Nephron progenitor cell (in vitro differentiated cells): ENCODE measurements at regions not wholly inside any gene's neighbourhood (a gene's known extent, or its start where the extent isn't known, plus 50 kb on each side); places are given as distances from the start of the nearest gene placed in this dataset.

Experiments used
- DNase-seq: peaks from one replicate; pipeline ENCODE4 v3.0.0; 2021
- H3K27ac Mint-ChIP-seq: 2 replicates; pipeline ENCODE4 v1.8.0; 2021; ENCODE audit warnings: mild to moderate bottlenecking, moderate library complexity, mixed read lengths
- H3K27me3 Mint-ChIP-seq: 2 replicates; pipeline ENCODE4 v1.8.0; 2021; ENCODE audit warnings: mild to moderate bottlenecking, low read depth, mixed read lengths; ENCODE audit not compliant: poor library complexity
- H3K36me3 Mint-ChIP-seq: 2 replicates; pipeline ENCODE4 v1.8.0; 2021; ENCODE audit warnings: low read depth, mixed read lengths
- H3K4me1 Mint-ChIP-seq: 2 replicates; pipeline ENCODE4 v1.8.0; 2021; ENCODE audit warnings: mixed read lengths
- H3K4me3 Mint-ChIP-seq: 2 replicates; pipeline ENCODE4 v1.8.0; 2021; ENCODE audit warnings: mild to moderate bottlenecking, moderate library complexity, mixed read lengths
- H3K9me3 Mint-ChIP-seq: 2 replicates; pipeline ENCODE4 v1.8.0; 2021; ENCODE audit warnings: mild to moderate bottlenecking, moderate library complexity, mixed read lengths
- CTCF ChIP-seq: fragments of 200-600 bp; sonication (generic); IDR thresholded peaks from 2 replicates; pipeline ENCODE4 v1.5.0; 2021; ENCODE audit warnings: antibody characterized with exemption

- no peak for DNase-seq
- no peak overlapping the region for H3K4me3 Mint-ChIP-seq
- no peaks in the 10 kb centered on the region for H3K4me1 Mint-ChIP-seq
- peaks cover 3% of the 10 kb centered on the region for H3K9me3 Mint-ChIP-seq
- H3K36me3 Mint-ChIP-seq: no peaks in the 10 kb centered on the region
- no peaks in the 10 kb centered on the region for H3K27me3 Mint-ChIP-seq
- no peak for TF ChIP-seq CTCF
- H3K27ac Mint-ChIP-seq: no peak overlapping the region
These were observed 175.4 kb upstream of the GBE1 start for GRCh38 chr3:81936817-81937216.

DNA sequence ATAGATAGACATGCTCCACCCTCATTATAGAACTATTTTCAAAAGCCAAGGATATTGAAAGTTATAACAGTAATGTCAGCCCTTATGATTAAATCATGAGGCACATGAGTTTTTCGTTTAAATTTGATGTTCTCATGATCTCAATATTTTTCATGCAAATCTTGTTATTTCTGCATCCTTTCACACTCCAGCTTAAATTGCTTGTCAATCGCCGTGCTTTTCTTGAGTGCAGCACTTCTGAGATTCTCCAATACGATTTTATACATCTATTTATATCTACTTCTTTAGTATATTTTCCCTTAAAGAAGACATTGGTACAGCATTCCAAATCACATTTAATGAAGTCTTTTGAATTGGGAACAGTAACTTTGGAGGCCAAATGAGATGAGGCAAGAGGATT, 171.2 kb upstream of the GBE1 start:
- TF ChIP-seq CTCF: no peak
- no peak overlapping the region for H3K27ac Mint-ChIP-seq
- H3K9me3 Mint-ChIP-seq: no peaks in the 10 kb centered on the region
- no peaks in the 10 kb centered on the region for H3K27me3 Mint-ChIP-seq
- H3K4me3 Mint-ChIP-seq: no peak overlapping the region
- H3K4me1 Mint-ChIP-seq: no peaks in the 10 kb centered on the region
- no peaks in the 10 kb centered on the region for H3K36me3 Mint-ChIP-seq
- no peak for DNase-seq

- no peaks in the 10 kb centered on the region for H3K36me3 Mint-ChIP-seq
- no peak for DNase-seq
- H3K27ac Mint-ChIP-seq: no peak overlapping the region
- H3K9me3 Mint-ChIP-seq: no peaks in the 10 kb centered on the region
- H3K27me3 Mint-ChIP-seq: no peaks in the 10 kb centered on the region
- TF ChIP-seq CTCF: no peak
- no peaks in the 10 kb centered on the region for H3K4me1 Mint-ChIP-seq
- no peak overlapping the region for H3K4me3 Mint-ChIP-seq
These were observed 170.1 kb upstream of the GBE1 start for GRCh38 chr3:81931265-81932251.

GRCh38 chr3:81929697-81930096, 168.3 kb upstream of the GBE1 start:
- H3K36me3 Mint-ChIP-seq: no peaks in the 10 kb centered on the region
- DNase-seq: no peak
- H3K27me3 Mint-ChIP-seq: no peaks in the 10 kb centered on the region
- no peak overlapping the region for H3K4me3 Mint-ChIP-seq
- H3K27ac Mint-ChIP-seq: no peak overlapping the region
- TF ChIP-seq CTCF: no peak
- no peaks in the 10 kb centered on the region for H3K4me1 Mint-ChIP-seq
- no peaks in the 10 kb centered on the region for H3K9me3 Mint-ChIP-seq

- Mint-ChIP-seq H3K36me3 (no peaks in the 10 kb centered on the region), H3K9me3 (no peaks in the 10 kb centered on the region), H3K4me3 (no peak overlapping the region), H3K27me3 (no peaks in the 10 kb centered on the region), H3K27ac (no peak overlapping the region), H3K4me1 (no peaks in the 10 kb centered on the region)
- TF ChIP-seq CTCF: no peak
- DNase-seq: no peak
These were observed 166.4 kb upstream of the GBE1 start for GRCh38 chr3:81927811-81928210.

- no peaks in the 10 kb centered on the region for H3K9me3 Mint-ChIP-seq
- no peaks in the 10 kb centered on the region for H3K27me3 Mint-ChIP-seq
- DNase-seq: no peak
- no peaks in the 10 kb centered on the region for H3K36me3 Mint-ChIP-seq
- no peak for TF ChIP-seq CTCF
- H3K4me1 Mint-ChIP-seq: no peaks in the 10 kb centered on the region
- H3K4me3 Mint-ChIP-seq: no peak overlapping the region
- H3K27ac Mint-ChIP-seq: no peak overlapping the region
These were observed 163.9 kb upstream of the GBE1 start for GRCh38 chr3:81925385-81925784.
